Heart left ventricle (tissue), 16 donors: ENCODE measurements at regions not wholly inside any gene's neighbourhood (a gene's known extent, or its start where the extent isn't known, plus 50 kb on each side); places are given as distances from the start of the nearest gene placed in this dataset.

Experiments used
- ATAC-seq, 4 donors: fragments of 200-7000 bp; cut with Tn5 transposase; one replicate each; pipeline ENCODE4 v1.9.1; 2020 to 2022; ENCODE audit warnings: moderate library complexity in 4 of 4, mild to moderate bottlenecking in 3 of 4, moderate number of reproducible peaks in 1 of 4
- DNase-seq, 5 donors: peaks; one replicate each; pipeline ENCODE4 v3.0.0-alpha.2; 2020
- H3K27ac ChIP-seq, 12 donors: fragments of 200-600 bp; sonication (generic) in 4 of 12; one replicate each; pipeline versions ENCODE4 v1.5.0 to v1.8.0; 2016 to 2022; ENCODE audit warnings: mild to moderate bottlenecking in 2 of 12
- H3K27me3 ChIP-seq, 9 donors: fragments of 200-600 bp; sonication (generic) in 2 of 9; one replicate each; pipeline versions ENCODE4 v1.5.1 to v1.8.0; 2016 to 2022; ENCODE audit warnings: mild to moderate bottlenecking in 3 of 9
- H3K36me3 ChIP-seq, 9 donors: fragments of 200-600 bp; sonication (generic) in 2 of 9; one replicate each; pipeline versions ENCODE4 v1.5.0 to v1.8.0; 2018 to 2022; ENCODE audit warnings: mild to moderate bottlenecking in 2 of 9
- H3K4me1 ChIP-seq, 12 donors: fragments of 200-600 bp; sonication (generic) in 4 of 12; one replicate each; pipeline versions ENCODE4 v1.5.0 to v1.8.0; 2016 to 2022; ENCODE audit warnings: mild to moderate bottlenecking in 3 of 12
- H3K4me3 ChIP-seq, 12 donors: fragments of 200-600 bp; sonication (generic) in 4 of 12; one replicate each; pipeline versions ENCODE4 v1.5.0 to v1.8.0; 2017 to 2022; ENCODE audit warnings: mild to moderate bottlenecking in 9 of 12, moderate library complexity in 4 of 12
- H3K9me3 ChIP-seq, 12 donors: fragments of 200-600 bp; sonication (generic) in 4 of 12; one replicate each; pipeline versions ENCODE4 v1.5.0 to v1.8.0; 2016 to 2022; ENCODE audit warnings: mild to moderate bottlenecking in 1 of 12
- CTCF ChIP-seq, 12 donors: fragments of 200-600 bp; sonication (generic) in 4 of 12; IDR thresholded peaks; one replicate each; pipeline versions ENCODE4 v1.5.0 to v1.8.0; 2018 to 2022; ENCODE audit warnings: antibody characterized with exemption in 12 of 12, mild to moderate bottlenecking in 5 of 12
- POLR2A ChIP-seq, 2 donors: fragments of 450-650 bp; IDR thresholded peaks; one replicate each; pipeline ENCODE4 v1.6.1; 2017; ENCODE audit warnings: antibody characterized with exemption in 2 of 2, mild to moderate bottlenecking in 2 of 2, moderate library complexity in 2 of 2
- WGBS, 4 donors: extraction: QIAGEN DNeasy Blood & Tissue Kit in 2 of 4; methylation state at CpG; one replicate each; pipeline versions ENCODE4 v1.1.5 to v1.1.7; 2013 to 2018; 5-methylcytosine and 5-hydroxymethylcytosine counted together
- intact Hi-C, 10 donors: fragments of 100-400 bp; cut with DNase I; formaldehyde crosslinking; loops; one replicate each; pipeline versions ENCODE4 v1.11.1 to v1.14.2; 2022
- donor health status: ischemic (EF 13 %, LVEDD 7.1; RV severe dilation, severe dysfunction).
- donor health status: healthy with polysubstance abuse.
- donor health status: DM: no; HTN: yes; CAD: no.
- donor health status: DM: no; HTN: no; CAD: no.
- donor health status: ischemic (EF 25% LVEDD 6.9; RV normal size, moderate dysfunction).
- donor health status: ischemic (EF 25% LVEDD 5.7; RV mildly dilated, moderate dysfunction).
- donor health status: healthy.
- donor health status: DM: yes; HTN: yes; CAD: no.
- donor health status: ischemic (EF 35%, LVEDD 5.7; RV mildly dilated, moderate dysfunction).
- donor health status: nonischemic (EF 11% LVEDD 7.7; RV severe dilation, severe dysfunction).
- donor health status: DM: yes; HTN: yes; CAD: no.
- donor health status: PGD.
- donor health status: ischemic (EF 29% LVEDD 5.4; RV normal size, mild dysfunction).
- donor health status: nonischemic (EF 23%, LVEDD 6.1; RV moderate dilation, normal function).

DNA sequence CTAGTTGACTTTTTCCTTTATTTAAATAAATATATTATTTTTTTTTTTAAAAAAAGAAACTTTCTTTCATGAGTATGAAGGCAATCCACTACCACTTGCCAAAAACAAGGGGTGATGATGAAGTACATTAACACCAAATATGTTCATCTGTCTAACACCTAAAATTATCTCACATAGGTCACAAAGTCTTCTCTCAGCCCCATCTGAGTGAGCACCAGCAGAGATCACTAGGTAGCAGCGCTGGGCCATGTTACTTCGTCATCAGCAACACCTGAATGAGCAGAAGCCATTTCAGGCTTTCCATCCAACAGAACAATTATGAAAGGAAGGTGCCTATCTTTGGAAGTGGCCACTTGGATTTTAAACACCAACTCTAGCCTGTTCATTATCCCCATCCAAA, 811.6 kb upstream of the AMELY start:
- Histone ChIP-seq H3K4me3 (no peak overlapping the region), H3K36me3 (no peaks in the 10 kb centered on the region), H3K27me3 (no peaks in the 10 kb centered on the region), H3K27ac (no peak overlapping the region), H3K9me3 (no peaks in the 10 kb centered on the region), H3K4me1 (peaks cover 0 to 3% (median 0%) of the 10 kb centered on the region in 12 donors)
- no peak for TF ChIP-seq POLR2A (IDR thresholded peaks at IDR 0.05)
- no peak for TF ChIP-seq CTCF (IDR thresholded peaks at IDR 0.05)
- DNase-seq (no peak), ATAC-seq (no peak)
- 94 to 96% methylated on average over 2 of the region's 2 CpGs; no CpG with 5 or more reads in 2 of the 4 donors for WGBS, 4 donors
- intact Hi-C loops, result no loop called here

- no peak for ATAC-seq
- Histone ChIP-seq H3K27me3 (no peaks in the 10 kb centered on the region), H3K27ac (no peak overlapping the region), H3K36me3 (no peaks in the 10 kb centered on the region), H3K9me3 (no peaks in the 10 kb centered on the region), H3K4me1 (peaks cover 0 to 3% (median 0%) of the 10 kb centered on the region in 12 donors), H3K4me3 (no peak overlapping the region)
- no peak for TF ChIP-seq CTCF (IDR thresholded peaks at IDR 0.05)
- no peak for TF ChIP-seq POLR2A (IDR thresholded peaks at IDR 0.05)
- intact Hi-C loops, result no loop called here
- no peak for DNase-seq
These were observed 811.0 kb upstream of the AMELY start for GRCh38 chrY:7722566-7722965.

DNA sequence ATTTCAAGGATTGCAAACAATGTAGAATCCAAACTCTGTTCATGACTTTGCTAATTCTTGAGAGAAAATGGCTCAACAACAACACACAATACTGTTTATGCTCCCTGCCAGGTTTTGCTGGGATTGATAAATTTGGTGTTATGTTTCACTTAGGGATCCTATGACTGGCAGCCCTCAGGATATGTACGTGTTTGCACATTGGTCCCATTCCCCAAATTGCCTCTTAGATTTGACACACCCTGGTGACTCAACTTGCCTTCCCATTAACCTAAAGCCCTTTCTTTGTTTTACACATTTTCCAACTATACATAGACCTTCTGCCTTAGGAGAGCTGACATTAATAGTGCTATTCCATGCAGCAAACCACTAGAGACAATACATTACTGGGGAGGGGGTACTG, 809.4 kb upstream of the AMELY start:
- intact Hi-C loops, result no loop called here
- H3K4me1 ChIP-seq, result peaks cover 0 to 3% (median 0%) of the 10 kb centered on the region in 12 donors
- H3K27ac ChIP-seq, result no peak overlapping the region
- 89 to 90% methylated on average over 1 of the region's 1 CpG; no CpG with 5 or more reads in 2 of the 4 donors for WGBS, 4 donors
- H3K36me3 ChIP-seq, result no peaks in the 10 kb centered on the region
- TF ChIP-seq POLR2A (IDR thresholded peaks at IDR 0.05) (no peak), CTCF (IDR thresholded peaks at IDR 0.05) (no peak)
- DNase-seq (no peak), ATAC-seq (no peak)
- no peaks in the 10 kb centered on the region for H3K27me3 ChIP-seq
- H3K4me3 ChIP-seq, result no peak overlapping the region
- H3K9me3 ChIP-seq, result no peaks in the 10 kb centered on the region

- Histone ChIP-seq H3K9me3 (no peaks in the 10 kb centered on the region), H3K27me3 (no peaks in the 10 kb centered on the region), H3K4me1 (peaks cover 0 to 3% (median 0%) of the 10 kb centered on the region in 12 donors), H3K4me3 (no peak overlapping the region), H3K27ac (no peak overlapping the region), H3K36me3 (no peaks in the 10 kb centered on the region)
- DNase-seq (no peak), ATAC-seq (no peak)
- intact Hi-C loops, result no loop called here
- TF ChIP-seq POLR2A (IDR thresholded peaks at IDR 0.05) (no peak), CTCF (IDR thresholded peaks at IDR 0.05) (no peak)
- 57 to 61% methylated on average over 2 of the region's 2 CpGs; no CpG with 5 or more reads in 2 of the 4 donors for WGBS, 4 donors
These were observed 807.7 kb upstream of the AMELY start for GRCh38 chrY:7719271-7719670.
